SK-N-SH treated with all-trans-retinoic acid at 6 μM for 48 hours (cell line): ENCODE measurements at regions not wholly inside any gene's neighbourhood (a gene's known extent, or its start where the extent isn't known, plus 50 kb on each side); places are given as distances from the start of the nearest gene placed in this dataset.

Source experiments
- ATAC-seq: fragments of 200-7000 bp; cut with Tn5 transposase; 3 replicates; pipeline ENCODE4 v1.9.1; 2020; ENCODE audit warnings: mild to moderate bottlenecking, moderate library complexity
- ARNTL ChIP-seq: fragments of 450-650 bp; formaldehyde crosslinking; IDR thresholded peaks from 2 replicates; pipeline ENCODE4 v1.5.0; 2020; ENCODE audit warnings: low read depth, mild to moderate bottlenecking, moderate library complexity, borderline replicate concordance
- BACH2 ChIP-seq: fragments of 250-450 bp; sonication (Bioruptor Pico); IDR thresholded peaks from 2 replicates; pipeline ENCODE4 v1.9.0; 2021; ENCODE audit warnings: mild to moderate bottlenecking, borderline replicate concordance
- CREB5 ChIP-seq: fragments of 250-450 bp; sonication (Bioruptor Pico); IDR thresholded peaks from 2 replicates; pipeline ENCODE4 v1.5.1; 2020; ENCODE audit warnings: low read depth, mild to moderate bottlenecking, moderate library complexity
- CSDC2 ChIP-seq: fragments of 250-450 bp; sonication (Bioruptor Pico); IDR thresholded peaks from 2 replicates; pipeline ENCODE4 v1.5.0; 2020; ENCODE audit warnings: mild to moderate bottlenecking, moderate library complexity
- CSRNP3 ChIP-seq: fragments of 250-450 bp; sonication (Bioruptor Pico); IDR thresholded peaks from 2 replicates; pipeline ENCODE4 v1.5.1; 2021; ENCODE audit warnings: mild to moderate bottlenecking, moderate library complexity
- ESRRG ChIP-seq: fragments of 250-450 bp; sonication (Bioruptor Pico); IDR thresholded peaks from 2 replicates; pipeline ENCODE4 v1.6.1; 2021; ENCODE audit warnings: mild to moderate bottlenecking
- GLIS3 ChIP-seq: fragments of 250-450 bp; sonication (Bioruptor Pico); IDR thresholded peaks from 2 replicates; pipeline ENCODE4 v1.5.0; 2020; ENCODE audit warnings: mild to moderate bottlenecking, moderate library complexity
- ISL1 ChIP-seq: fragments of 250-450 bp; sonication (Bioruptor Pico); IDR thresholded peaks from 2 replicates; pipeline ENCODE4 v2.1.2; 2022; ENCODE audit warnings: mild to moderate bottlenecking, moderate library complexity
- OSR1 ChIP-seq: fragments of 250-450 bp; sonication (Bioruptor Pico); IDR thresholded peaks from 2 replicates; pipeline ENCODE4 v1.8.0; 2022; ENCODE audit warnings: moderate library complexity, mild to moderate bottlenecking, inconsistent platforms
- PATZ1 ChIP-seq: fragments of 250-450 bp; sonication (Bioruptor Pico); IDR thresholded peaks from 2 replicates; pipeline ENCODE4 v1.8.0; 2020; ENCODE audit warnings: mild to moderate bottlenecking, moderate library complexity, borderline replicate concordance
- POU6F1 ChIP-seq: fragments of 250-450 bp; sonication (Bioruptor Pico); IDR thresholded peaks from 2 replicates; pipeline ENCODE4 v1.8.0; 2021; ENCODE audit warnings: low read depth, mild to moderate bottlenecking, moderate library complexity, borderline replicate concordance
- PPARA ChIP-seq: fragments of 250-450 bp; sonication (Bioruptor Pico); IDR thresholded peaks from 2 replicates; pipeline ENCODE4 v1.5.0; 2020; ENCODE audit warnings: mild to moderate bottlenecking, borderline replicate concordance
- RARB ChIP-seq: fragments of 250-450 bp; sonication (Bioruptor Pico); IDR thresholded peaks from 2 replicates; pipeline ENCODE4 v1.8.0; 2021; ENCODE audit warnings: mild to moderate bottlenecking, moderate library complexity
- SNAI2 ChIP-seq: fragments of 250-450 bp; sonication (Bioruptor Pico); IDR thresholded peaks from 2 replicates; pipeline ENCODE4 v1.5.0; 2020; ENCODE audit warnings: mild to moderate bottlenecking, moderate library complexity
- TCF4 ChIP-seq: fragments of 250-450 bp; sonication (Bioruptor Pico); IDR thresholded peaks from 2 replicates; pipeline ENCODE4 v1.8.0; 2021; ENCODE audit warnings: mild to moderate bottlenecking, moderate library complexity, borderline replicate concordance
- TOX ChIP-seq: fragments of 250-450 bp; sonication (Bioruptor Pico); IDR thresholded peaks from 2 replicates; pipeline ENCODE4 v1.8.0; 2021; ENCODE audit warnings: mild to moderate bottlenecking, moderate library complexity, borderline replicate concordance
- TSHZ2 ChIP-seq: fragments of 250-450 bp; sonication (Bioruptor Pico); IDR thresholded peaks from 2 replicates; pipeline ENCODE4 v1.5.0; 2020; ENCODE audit warnings: mild to moderate bottlenecking, moderate library complexity
- ZC3H10 ChIP-seq: fragments of 250-450 bp; sonication (Bioruptor Pico); IDR thresholded peaks from 2 replicates; pipeline ENCODE4 v1.5.1; 2021; ENCODE audit warnings: mild to moderate bottlenecking, moderate library complexity
- ZFP3 ChIP-seq: fragments of 250-450 bp; sonication (Bioruptor Pico); IDR thresholded peaks from 2 replicates; pipeline ENCODE4 v1.5.0; 2020; ENCODE audit warnings: mild to moderate bottlenecking, moderate library complexity
- ZFP30 ChIP-seq: fragments of 450-650 bp; formaldehyde crosslinking; IDR thresholded peaks from 2 replicates; pipeline ENCODE4 v1.5.0; 2022; ENCODE audit warnings: mild to moderate bottlenecking, moderate library complexity
- ZNF565 ChIP-seq: fragments of 450-650 bp; formaldehyde crosslinking; conservative IDR thresholded peaks from 2 replicates; pipeline ENCODE4 v1.5.0; 2020; ENCODE audit warnings: low read depth, mild to moderate bottlenecking, moderate library complexity
- ZNF70 ChIP-seq: fragments of 450-650 bp; formaldehyde crosslinking; IDR thresholded peaks from 2 replicates; pipeline ENCODE4 v1.5.0; 2020; ENCODE audit warnings: mild to moderate bottlenecking, moderate library complexity
- ZNF8 ChIP-seq: fragments of 450-650 bp; formaldehyde crosslinking; IDR thresholded peaks from 2 replicates; pipeline ENCODE4 v1.5.0; 2020; ENCODE audit warnings: mild to moderate bottlenecking, moderate library complexity

GRCh38 chr2:9760069-9760901 is 83.0 kb upstream of the TAF1B start:
- TF ChIP-seq ZNF8 = no peak
- TF ChIP-seq OSR1 (CRISPR knock-in tag) = no peak
- no peak for TF ChIP-seq POU6F1
- no peak for TF ChIP-seq ZNF70 (CRISPR knock-in tag)
- no peak for TF ChIP-seq ZC3H10 (CRISPR knock-in tag)
- TF ChIP-seq ARNTL (CRISPR knock-in tag) = no peak
- no peak for TF ChIP-seq ZNF565 (CRISPR knock-in tag)
- TF ChIP-seq ISL1 (CRISPR knock-in tag) = no peak
- TF ChIP-seq CREB5 (CRISPR knock-in tag) = no peak
- TF ChIP-seq TSHZ2 (CRISPR knock-in tag) = no peak
- no peak for TF ChIP-seq TOX (CRISPR knock-in tag)
- TF ChIP-seq RARB (CRISPR knock-in tag) = no peak
- no peak for ATAC-seq

GRCh38 chr2:9760902-9761228 is 82.4 kb upstream of the TAF1B start:
- ATAC-seq = no peak
- TF ChIP-seq TCF4 = no peak
- TF ChIP-seq ZC3H10 (CRISPR knock-in tag) = no peak

GRCh38 chr2:9761577-9761976 is 81.7 kb upstream of the TAF1B start:
- TF ChIP-seq ZFP3 (no peak), ZNF565 (CRISPR knock-in tag) (no peak), ZC3H10 (CRISPR knock-in tag) (no peak), ESRRG (no peak), CSDC2 (CRISPR knock-in tag) (no peak), TSHZ2 (CRISPR knock-in tag) (no peak), GLIS3 (CRISPR knock-in tag) (no peak), SNAI2 (no peak), PPARA (no peak), ARNTL (CRISPR knock-in tag) (no peak)
- ATAC-seq = no peak

- TF ChIP-seq OSR1 (CRISPR knock-in tag) (no peak), PATZ1 (CRISPR knock-in tag) (no peak), BACH2 (CRISPR knock-in tag) (no peak), ZNF565 (CRISPR knock-in tag) (no peak), ZFP30 (CRISPR knock-in tag) (no peak), RARB (CRISPR knock-in tag) (no peak), ZFP3 (no peak), POU6F1 (no peak), PPARA (no peak), CSRNP3 (CRISPR knock-in tag) (no peak), ISL1 (CRISPR knock-in tag) (no peak), ZNF8 (no peak)
- no peak for ATAC-seq
Measured at GRCh38 chr2:9762164-9762563, 81.1 kb upstream of the TAF1B start.
